HG03159 (cell line): ENCODE measurements at regions not wholly inside any gene's neighbourhood (a gene's known extent, or its start where the extent isn't known, plus 50 kb on each side); places are given as distances from the start of the nearest gene placed in this dataset.

Source experiments
- ATAC-seq: cut with Tn5 transposase; IDR thresholded peaks from one replicate; pipeline ENCODE4 v1.9.1; 2021; ENCODE audit warnings: mild to moderate bottlenecking, moderate library complexity; ENCODE audit not compliant: unreplicated experiment

DNA sequence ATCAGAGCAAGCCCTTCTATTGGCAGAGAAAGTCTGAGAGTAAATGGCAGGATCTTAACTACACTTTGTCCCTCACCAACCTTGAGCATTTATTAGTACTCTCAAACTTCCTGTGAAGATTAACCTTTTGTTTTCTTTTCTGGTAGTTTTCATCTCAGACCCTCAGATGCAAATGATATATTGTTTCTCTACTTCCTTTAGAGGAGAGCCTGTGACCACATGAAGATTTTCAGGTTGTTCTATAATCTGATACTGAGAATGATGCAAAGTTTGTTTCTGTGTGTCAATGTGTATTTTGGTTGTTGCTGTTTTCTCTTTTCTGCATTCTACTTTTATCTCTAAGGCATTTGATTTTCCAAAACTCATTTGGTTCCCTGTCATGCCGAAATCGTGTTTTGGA is 165.8 kb upstream of the CYSLTR1 start:
- ATAC-seq = peak; percentile 63

DNA sequence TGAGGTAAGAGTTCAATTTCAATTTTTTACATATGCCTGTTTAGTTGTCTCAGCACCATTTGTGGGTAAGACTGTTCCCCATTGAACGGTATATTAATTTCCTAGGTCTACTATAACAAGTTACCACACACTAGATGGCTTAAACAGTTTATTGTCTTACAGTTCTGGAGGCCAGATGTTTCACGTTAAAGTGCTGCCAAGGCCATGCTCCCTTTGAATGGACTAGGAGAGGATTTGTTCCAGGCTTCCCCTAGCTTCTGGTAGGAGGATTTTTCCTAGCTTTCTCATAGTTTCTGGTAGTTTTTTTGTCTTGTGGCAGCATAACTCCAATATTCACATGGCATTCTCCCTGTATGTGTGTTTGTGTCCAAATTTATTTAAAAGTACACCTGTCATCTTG is 149.3 kb upstream of the CYSLTR1 start:
- no peak for ATAC-seq

DNA sequence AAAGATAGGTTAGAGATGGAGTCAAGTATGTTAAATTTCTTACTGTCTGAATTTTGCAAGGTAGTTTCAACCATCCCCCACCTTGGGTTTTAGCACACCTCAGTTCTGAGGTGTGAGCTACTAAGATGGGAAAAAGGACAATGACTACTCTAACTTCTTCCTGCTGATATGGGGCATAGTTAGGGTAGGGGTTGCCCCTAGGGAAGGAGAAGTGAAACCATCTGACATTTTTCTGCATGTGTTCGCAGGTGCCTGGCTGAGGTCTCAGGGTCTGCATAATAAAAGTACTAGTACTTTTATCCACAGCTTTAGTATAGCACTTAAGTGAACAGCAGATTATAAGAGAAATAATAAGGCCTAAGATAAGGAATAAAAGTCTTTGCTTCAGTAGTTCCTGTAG is 129.5 kb upstream of the CYSLTR1 start:
- no peak for ATAC-seq

DNA sequence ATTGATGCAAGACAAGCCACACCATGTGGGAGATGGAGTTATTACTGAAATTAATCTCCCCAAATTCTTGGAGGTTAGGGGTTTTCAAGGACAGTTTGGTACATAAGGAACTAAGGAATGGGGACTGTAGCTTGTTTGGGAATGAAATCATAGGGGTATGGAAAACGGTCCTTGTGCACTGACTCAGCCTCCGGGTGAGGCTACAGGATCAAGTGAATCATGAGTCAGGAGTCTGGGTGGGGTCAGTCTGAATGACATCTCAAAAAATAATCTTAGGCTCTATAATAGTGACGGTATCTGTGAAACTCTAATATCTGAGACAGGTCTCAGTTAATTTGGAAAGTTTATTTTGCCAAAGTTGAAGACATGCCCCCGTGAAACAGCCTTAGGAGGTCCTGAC is 128.5 kb upstream of the CYSLTR1 start:
- no peak for ATAC-seq

DNA sequence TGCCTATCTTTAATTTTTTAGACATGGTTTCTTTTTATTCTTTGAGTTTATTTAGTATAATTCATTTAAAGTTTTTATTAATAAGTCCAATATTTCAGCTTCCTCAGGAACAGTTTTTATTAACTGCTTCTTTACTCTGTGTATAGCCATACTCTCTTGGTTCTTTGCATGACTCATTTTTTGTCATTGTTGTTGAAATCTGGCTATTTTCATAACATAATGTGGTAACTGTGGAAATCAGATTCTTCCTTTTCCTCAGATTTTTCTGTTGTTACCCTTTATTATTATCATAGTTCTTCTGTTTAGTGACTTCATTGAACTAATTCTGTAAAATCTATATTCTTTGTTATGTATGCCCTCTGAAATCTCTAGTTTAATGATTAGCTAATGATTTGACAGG is 124.9 kb upstream of the CYSLTR1 start:
- no peak for ATAC-seq

DNA sequence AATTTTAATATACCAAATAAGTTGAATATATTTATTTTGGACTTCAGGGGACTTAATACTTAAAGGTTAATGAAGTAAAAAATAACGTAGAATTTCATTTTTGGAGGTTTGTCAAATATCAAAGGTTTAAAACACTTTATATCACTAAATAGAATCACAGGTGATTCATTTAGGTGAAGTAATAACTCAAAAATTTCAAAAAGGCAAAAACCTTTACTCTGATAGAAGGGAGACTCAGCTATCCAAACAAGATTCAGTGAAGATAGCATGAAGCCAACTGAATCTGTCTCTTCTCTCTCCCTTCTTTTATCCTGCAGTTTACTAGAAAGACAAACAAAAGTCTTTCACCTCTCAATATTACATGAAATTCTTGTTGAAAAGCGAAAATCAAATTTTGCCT is 110.2 kb upstream of the CYSLTR1 start:
- no peak for ATAC-seq

DNA sequence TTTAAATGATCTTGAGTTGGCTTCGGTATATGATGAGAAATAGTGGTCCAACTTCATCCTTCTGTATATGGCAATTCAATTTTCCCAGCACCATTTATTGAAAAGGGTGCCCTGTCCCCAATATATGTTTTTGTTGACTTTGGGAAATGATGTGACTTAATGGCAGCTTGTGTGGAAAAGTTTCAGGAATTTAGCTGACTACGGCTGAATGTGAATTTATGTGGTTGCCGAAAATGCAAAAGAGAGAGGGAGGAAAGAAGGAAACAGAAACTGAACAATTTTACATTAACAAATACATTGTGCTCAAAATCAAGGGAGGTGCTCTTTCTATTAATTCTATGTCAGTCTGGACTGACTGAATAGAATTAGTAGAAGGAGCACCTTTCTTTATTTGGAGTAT is 101.8 kb upstream of the CYSLTR1 start:
- no peak for ATAC-seq

DNA sequence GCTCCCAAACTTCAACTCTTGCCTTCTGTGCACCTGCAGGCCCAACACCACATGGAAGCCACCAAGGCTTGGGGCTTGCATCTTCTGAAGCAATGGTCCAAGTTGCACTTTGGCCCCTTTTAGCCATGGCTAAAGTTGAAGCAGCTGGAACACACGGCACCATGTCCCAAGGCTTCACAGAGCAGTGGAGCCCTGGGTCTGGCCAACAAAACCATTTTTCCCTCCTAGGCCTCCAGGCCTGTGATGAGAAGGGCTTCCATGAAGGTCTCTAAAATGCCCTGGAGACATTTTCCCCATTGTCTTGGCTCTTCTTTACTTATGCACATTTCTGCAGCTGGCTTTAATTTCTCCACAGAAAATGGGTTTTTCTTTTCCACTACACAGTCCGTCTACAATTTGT is 61.3 kb upstream of the CYSLTR1 start:
- no peak for ATAC-seq

DNA sequence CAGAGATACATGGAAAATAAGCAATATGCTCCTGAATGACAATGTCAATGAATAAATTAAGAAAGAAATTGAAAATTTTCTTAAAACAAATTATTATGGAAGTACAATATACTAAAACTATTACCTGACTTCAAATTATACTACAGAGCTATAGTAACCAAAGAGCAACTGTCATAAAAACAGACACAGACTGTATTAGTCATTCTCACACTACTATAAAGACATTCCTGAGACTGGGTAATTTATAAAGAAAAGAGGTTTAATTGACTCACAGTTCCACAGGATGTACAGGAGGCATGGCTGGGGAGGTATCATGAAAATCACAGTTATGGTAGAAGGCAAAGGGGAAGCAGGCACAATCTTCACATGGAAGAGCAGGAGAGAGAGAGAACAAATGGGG is 60.0 kb upstream of the CYSLTR1 start:
- ATAC-seq = no peak

DNA sequence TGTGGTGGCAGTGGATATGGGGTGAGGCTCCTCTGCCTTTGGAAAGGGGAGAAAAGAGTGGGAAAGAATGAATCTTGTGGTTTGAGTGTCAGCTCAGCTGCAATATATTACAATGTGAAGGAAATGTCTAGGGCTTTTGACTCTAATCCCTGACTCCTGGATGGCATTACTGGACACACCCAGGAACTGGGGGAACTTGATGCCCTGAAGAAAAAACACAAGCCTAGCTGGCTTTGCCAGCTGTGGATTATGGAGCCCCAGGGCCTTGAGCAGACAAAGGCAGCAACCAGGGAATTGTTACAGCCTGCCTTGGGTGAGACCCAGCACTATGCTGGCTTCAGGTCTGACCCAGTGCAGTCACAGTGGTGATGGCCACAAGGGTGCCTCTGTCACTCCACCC is 57.1 kb upstream of the CYSLTR1 start:
- no peak for ATAC-seq

DNA sequence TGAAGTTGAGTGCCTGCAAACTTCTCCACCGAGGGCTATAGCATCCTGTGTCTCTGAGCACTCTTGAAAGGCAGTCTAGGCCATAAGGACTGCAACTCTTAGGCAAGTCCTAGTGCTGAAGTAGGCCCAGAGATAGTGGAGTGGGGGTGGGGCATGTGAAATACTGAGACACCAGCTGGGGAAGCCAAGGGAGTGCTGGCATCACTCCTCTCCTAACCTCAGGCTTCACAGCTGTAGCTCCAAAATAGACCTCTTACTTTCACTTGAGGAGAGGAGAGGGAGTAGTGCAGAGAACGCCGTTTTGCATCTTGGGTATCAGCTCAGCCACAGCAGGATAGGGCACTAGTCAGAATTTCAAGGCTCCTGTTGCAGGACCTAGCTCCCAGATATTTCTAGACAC is 56.2 kb upstream of the CYSLTR1 start:
- ATAC-seq = no peak

DNA sequence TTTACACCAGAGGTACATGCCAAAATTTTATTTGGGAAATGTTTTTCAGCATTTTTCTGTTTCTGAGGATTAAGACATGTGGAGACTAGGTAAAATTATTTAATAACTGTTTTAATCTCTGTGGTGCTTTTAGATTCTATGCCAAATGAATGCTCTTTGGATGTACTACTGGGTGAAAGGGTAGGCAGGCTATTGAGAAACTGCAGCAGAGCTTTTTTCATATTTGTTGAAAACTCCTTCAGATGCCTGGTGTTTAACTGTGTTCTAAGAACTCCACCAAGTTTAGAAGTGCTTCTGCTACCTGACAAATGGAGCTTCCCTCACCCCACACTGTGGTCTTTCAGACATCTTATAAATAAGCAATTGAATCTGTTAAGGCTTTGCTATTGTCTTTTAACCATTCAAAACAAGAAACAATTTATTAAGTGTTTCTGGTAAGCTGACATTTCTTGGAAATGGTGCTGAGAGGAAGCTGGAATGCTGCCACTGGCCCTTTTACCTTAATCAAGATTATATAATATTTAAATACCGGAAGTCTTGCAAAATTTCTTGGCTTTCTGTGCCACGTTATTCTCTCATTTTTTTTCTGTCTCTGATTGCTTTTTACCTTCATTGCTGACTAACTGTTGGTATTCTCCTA is 51.2 kb upstream of the CYSLTR1 start:
- no peak for ATAC-seq
